Hepatic stellate cell (primary cell): ENCODE measurements at regions not wholly inside any gene's neighbourhood (a gene's known extent, or its start where the extent isn't known, plus 50 kb on each side); places are given as distances from the start of the nearest gene placed in this dataset.

Experiments used
- DNase-seq: peaks from one replicate; pipeline ENCODE4 v3.0.0; 2011; ENCODE audit warnings: low spot score

DNA sequence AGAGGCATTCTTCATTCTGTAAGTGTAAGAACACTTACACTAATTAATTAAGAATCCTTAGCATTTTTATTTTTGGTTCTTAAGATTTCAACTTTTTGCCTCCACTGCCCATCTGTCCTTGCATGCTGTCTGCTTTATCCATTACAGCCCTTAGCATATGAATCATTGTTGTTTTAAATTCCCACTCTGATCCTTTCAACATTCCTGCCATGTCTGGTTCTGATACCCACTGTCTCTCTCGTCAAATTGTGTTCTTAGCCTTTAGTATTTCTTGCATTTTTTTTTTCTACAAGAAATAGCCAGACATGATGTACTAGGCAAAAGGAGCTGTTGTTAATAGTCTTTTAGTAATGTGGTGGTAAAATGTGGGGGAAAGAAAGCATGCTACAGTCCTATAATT is 1360.0 kb downstream of the TECRL start:
- DNase-seq: no peak

DNA sequence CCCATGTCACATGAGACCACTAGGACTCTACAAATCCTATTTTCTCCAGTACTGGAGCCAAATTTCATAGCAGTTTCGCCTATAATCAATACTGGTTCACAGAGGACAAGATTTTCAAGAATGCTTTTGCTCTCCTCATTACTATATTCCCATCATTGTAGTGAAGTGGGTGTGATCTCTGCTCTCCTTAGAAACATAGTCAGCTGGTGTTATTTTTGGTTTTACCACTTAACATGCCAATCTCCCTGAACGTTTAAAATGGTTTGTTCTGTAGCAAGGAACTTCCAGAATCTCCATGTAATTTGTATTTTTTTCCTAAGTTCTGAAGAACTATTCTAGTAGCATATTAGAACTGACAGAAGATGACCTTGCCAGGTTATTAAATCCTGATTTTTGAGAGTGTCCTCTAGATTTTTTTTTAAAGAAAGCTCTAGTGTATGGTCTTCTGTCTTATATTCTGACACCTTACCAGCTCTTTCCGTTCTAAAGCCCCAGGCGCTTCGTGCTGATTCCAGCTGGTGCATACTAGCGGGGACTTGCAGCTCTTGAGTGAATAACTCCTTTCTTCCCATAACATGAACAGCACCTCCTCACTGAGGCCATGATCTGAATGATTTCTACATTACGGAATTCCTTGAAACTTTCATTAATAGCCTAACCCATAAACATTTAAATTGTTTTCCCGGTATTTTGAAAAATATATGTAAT is 1372.9 kb downstream of the TECRL start:
- DNase-seq: no peak

DNA sequence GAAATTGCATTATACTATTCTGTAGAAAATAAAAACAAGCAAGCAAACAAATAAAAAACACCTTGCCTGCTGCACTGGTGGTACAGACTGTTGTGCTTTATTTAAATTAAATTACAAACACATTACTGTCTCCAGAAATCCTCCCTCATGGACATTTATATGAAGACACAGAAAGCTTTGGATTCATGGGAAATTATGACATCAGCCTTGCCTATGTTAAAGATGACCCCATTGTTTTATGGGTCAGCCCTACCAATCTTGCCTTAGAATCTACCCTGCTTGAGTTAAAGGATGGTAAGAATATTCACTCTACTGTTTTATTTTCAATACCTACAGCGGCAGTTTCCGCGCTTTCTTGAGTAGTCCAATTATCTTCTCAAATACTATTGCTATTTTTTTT is 1379.9 kb downstream of the TECRL start:
- no peak for DNase-seq

DNA sequence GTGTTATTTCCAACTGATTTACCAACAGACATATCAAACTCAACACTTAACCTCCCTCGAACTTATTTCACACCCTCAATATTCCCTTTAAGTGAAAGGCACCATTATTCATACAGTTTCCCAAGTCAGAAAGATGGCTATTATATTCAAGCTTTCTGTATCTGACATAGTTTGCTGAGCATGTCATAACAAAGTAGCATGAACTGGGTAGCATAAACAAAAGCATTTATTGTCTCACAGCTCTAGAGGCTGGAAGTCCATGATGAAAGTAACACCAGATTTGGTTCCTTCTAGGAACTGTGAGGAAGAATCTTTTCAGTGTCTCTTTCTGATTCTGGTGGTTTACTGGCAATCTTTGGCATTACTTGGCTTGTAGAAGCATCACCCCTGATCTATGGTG is 1388.6 kb downstream of the TECRL start:
- DNase-seq: no peak

DNA sequence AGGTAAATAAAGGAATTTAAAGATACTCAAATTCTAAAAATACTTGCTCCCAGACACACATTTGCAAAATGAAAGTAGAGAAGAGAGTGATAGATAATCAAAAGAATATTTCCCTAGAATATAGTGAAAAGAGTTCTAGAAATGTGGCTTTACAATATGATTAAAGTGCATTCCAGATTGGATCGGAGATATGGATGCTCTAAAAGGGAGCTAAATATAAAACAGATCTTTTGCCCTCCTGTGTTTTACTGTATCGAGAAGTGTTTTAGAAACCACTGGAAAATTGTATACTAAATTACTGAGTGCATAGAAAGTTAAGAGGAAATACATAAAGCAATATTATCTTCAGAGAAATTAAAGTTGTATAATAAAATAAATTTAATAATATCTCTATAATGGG is 1392.0 kb downstream of the TECRL start:
- DNase-seq: no peak

DNA sequence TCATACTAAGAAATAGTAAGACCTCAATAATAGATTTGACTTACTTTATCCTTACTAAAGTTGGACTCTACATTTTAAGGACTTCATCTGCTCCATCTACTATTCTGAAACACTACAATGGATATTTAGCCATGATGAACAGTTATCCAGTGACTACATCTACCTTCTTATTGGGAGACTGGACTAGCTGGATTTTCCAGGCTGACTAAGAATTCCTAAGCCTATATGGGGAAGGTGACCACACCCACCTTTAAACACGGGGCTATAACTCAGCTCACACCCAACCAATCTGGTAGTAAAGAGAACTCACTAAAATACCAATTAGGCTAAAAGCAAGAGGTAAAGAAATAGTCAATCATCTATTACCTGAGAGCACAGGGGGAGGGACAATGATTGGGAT is 1438.4 kb downstream of the TECRL start:
- DNase-seq: no peak

DNA sequence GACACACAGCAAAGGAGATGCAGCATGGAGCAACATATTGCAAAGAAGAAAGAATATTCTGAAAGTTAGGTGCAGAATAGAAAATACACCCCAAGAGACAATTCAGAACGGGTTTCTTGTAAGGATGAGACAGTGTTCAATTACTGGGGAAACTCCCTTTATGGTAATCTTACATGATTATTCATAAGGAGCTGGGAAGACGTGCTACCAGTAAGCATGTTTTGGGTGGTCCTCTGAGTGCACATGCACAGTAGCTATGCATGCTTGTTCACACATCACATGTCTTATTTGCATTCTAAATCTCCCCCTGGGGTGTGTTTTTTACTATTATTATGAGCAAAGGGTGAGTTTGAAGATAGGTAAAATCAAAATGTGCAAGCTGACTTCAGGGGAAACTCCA is 1448.8 kb downstream of the TECRL start:
- DNase-seq: no peak

DNA sequence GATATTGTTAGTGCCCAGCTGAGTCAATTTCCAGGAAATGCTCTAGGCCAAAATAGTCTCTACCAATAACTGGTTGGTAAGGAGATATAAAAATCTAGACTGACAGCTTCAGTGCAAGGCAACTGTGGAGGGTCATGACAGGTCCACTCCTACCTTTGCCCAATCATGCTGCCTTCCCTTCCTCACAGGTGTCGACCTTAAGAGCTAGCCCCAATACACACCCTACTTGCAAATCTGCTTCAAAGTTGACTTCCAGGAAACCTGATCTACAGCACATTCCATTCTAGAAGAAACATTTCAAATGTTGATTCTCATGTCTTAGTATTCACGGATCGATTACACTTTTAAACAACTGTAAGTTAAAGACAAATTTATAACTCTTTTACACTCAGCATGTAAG is 1455.5 kb downstream of the TECRL start:
- no peak for DNase-seq

DNA sequence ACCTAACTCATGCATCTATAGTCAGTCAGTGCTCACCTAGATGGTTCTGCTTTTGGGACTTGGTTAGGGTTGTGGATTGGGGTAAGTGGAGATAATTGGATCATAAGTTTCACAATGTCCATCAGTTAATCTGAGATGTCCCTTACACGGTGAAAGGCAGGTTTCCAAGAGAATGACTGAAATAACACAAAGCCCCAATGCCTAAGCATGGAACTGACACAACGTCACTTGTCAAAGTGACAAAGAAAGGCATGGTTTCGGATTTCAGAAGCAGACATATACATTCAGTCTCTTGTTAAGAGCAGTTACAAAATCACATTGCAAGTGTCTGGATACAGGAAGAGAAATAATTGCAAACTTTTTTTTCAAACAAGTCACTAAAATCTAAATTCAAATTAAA is 1456.9 kb downstream of the TECRL start:
- no peak for DNase-seq

DNA sequence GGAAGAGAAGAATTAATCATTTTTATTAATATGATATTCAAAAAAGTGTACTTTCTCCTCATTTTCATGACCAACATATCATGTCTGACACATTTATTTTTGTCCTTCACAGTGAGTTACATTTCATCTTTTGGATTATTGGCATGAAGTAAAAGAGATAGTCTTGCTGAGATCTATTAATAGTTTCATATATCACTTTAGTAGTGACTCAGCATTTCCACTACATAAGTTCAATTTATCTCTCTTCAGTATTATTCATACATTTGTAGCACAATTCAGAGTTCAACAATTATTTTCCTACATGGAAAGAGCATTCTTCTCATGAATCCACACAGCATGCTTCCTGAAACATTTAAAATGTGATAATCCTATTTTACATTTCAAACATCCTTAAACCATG is 1461.1 kb downstream of the TECRL start:
- no peak for DNase-seq

DNA sequence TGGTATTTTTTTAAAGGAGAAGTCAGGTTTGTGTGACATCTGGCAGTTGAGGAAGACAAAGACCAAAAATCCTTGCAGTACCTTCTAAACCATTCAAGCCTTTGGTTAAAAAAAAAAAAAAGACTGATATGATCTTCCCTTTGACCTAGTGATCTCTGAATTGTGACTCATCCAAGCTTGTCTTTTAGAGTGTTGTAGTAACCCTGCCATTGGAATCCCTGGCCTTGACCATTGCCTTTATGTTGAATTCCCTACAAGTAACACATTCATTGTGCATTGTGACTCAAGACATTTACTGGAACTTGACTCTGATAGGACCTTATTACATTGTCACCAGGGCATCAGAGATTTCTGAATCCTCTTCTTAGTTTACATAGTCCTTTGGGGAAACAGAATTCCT is 1469.0 kb downstream of the TECRL start:
- no peak for DNase-seq

DNA sequence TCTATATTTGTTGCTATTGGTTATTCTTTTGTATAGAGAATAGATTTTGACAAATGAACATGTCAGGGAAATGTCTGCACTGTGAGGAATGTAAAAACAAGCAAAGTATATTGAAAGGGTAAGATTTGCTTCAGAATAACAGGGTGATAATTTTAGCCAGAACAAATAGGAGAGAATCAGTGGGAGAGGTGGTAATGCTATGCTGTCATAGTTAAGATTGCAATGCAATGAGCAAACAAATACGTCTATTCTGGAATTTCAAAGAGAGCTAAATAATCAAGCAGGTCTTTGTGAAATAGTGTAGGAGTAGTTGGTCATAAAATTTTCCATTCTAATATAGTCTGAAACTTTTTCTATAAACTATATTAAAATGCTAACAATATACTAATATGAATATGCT is 1478.4 kb downstream of the TECRL start:
- DNase-seq: no peak

DNA sequence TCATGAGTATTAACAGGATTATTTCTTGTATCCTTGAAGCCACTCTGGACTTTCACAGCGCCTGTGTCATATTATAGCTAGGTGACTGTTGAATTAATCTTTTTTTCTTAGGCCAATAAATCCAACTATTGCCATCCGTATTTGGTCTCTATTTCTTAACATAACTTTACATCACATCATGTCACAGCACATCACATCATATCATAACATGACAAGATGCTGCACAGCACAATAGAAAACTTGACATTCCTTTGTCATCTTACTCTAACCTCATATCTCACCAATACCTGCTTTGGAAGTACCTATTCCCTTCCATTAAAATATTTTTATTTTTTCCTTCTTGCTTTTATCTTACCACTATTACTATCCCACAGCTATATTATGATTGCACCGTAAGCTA is 1480.8 kb downstream of the TECRL start:
- DNase-seq: no peak

DNA sequence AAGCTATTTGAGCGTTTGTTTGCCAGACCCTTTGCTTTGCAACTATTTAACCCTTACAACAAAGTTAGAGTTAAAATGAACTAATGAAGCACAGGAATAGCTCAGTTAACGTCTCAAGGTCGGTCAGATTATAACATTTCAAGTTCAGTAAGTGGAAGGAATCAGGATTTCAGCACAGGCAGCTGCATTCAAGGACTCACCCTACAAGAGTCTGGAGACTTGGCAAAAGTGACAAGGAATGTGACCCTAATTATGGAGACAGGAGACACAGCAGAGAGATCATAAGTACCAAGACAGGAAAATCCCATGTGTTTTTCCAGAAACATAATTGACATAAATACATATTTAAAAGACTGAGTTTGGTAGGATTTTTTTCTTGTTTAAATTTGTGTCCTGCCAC is 1481.7 kb downstream of the TECRL start:
- no peak for DNase-seq

DNA sequence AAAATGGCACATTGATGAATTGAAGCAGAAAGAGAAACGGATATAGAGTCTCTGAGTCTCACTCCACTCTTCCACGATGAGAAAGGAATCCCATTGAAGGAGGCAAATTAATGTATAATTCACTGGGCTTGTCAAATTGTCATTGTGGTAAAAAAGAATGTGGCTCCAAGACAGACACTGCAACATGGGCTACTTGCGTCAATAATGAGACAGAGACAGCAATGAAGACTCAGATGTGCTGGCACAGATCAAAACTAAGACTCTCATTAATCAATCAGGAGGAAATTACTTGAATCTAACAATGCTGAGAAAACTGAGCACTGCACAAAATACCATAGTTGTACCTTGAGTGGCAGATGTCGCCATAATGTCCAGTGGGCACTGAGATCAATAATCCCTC is 1485.5 kb downstream of the TECRL start:
- DNase-seq: no peak

DNA sequence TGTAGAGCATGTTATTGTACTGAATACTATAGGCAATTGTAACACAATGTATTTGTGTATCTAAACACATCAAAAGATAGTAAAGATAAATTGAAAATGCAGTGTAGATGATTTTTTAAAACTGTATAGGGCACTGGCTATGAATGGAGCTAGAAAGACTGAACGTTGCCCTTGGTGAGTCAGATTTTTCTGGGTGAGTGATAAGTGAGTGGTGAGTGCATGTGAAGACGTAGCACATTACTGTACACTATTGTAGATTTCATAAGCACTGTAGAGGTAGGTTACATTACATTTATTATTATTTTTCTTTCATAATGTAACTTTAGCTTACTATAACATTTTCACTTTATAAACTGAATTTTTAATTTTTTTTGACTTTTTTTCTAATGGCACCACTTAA is 1491.6 kb downstream of the TECRL start:
- DNase-seq: no peak

DNA sequence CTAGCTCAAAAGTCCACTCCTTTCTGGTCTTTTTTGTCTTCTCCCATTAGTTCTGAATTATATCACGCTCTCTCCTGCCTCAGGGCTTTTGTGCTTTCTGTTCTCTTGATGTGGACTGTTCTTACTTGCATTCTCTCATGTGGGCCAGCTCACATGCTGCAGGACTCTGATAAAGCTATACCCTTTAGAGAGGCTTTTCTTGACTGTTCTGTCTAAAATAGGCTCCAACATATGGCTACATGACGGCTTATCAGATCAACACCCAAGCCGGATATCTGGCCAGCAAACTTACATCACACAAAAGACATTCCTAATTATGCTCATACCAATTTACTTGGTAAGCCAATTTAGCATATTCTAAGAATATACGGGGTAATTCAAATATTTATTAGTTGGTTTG is 1494.5 kb downstream of the TECRL start:
- DNase-seq: no peak

DNA sequence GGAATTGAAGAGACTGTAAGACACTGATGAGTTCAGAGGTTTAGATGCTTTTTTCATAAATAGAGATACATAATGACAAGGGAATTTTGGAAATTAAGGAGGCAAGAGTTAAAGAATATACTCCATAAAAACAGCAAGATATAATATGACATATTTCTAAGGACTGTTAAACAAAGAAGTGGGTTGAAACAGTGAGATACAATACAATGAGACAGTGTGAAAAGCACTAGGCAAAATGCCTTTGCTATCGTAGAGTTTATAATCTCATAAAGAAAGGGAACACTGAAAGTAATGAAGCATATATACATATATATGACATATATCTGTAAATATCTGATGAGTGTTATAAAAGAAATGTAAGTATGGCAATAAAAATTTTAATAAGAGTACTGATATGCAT is 1496.2 kb downstream of the TECRL start:
- DNase-seq: no peak

DNA sequence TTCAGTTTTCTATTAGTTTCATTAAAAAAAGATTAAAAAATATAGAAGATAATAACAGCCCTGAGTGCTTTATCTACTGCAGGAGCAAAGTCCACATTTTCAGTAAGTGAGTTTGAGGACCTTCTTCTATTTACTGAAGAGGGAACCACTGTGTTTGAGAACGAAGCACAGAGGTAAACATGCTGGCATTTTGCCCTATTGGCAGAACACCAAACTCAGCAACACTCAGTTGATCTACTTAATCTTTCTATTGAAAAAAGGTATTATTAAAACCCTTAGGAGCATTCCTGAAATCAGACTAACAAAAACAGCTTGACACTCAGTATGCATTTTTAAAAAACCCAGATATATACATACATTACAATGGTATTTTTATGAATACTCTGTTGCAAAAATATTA is 1496.7 kb downstream of the TECRL start:
- no peak for DNase-seq

DNA sequence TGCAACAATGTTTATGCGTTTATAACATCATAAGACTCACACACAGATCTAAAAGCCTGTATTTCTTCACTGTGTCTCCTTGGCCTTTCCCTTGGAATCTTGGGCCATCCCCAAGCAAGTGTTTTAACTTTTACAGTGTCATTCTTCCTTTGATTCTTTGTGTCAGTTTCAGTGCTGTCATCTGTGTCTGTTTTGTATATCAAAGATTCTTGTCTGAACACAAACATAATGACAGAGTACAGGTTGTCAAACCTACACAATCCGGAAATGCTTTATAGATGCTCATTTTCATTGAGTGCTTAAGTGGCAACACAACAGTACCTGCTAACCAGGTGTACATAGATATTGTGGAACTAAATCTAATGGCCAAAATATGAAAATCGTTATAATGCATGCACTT is 1500.0 kb downstream of the TECRL start:
- no peak for DNase-seq

DNA sequence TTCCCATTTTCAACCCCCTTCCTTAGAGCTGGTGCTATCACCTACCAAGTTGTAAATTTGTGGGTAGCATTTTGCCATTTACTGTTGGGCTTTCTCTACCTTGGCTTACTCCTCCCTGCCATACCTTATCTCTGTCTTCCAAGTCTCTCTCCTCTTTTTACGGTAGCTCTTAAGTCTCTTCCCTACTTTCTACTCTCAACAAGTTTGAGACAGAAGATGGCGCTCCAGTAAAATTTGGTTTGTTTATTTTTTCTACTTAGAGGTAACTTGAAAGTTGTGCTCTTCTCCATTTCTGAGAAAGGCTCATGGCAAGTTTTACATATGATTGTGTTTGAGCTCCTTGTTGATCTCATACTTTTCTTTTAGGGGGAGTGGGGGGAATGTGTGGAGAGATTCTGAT is 1508.1 kb downstream of the TECRL start:
- DNase-seq: no peak

DNA sequence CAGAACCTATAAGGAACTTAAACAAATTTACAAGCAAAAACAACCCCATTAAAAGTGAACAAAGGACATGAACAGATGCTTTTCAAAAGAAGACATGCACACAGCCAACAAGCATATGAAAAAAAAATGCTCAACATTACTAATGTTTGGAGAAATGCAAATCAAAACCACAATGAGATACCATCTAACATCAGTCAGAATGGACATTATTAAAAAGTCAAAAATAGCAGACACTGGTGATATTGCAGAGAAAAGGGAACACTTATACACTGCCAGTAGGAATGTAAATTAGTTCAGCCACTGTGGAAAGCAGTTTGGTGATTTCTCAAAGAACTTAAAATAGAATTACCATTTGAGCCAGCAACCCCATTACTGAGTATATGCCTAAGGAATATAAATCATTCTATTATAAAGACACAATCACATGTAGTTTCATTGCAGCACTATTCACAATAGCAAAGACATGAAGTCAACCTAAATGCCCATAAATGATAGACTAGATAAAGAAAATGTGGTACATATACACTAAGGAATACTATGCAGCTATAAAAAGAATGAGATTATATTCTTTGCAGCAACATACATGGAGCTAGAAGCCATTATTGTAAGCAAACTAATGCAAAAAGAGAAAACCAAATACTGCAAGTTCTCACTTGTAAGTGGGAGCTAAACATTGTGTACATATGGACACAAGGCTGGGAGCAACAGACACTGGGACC is 1509.4 kb downstream of the TECRL start:
- DNase-seq: no peak

DNA sequence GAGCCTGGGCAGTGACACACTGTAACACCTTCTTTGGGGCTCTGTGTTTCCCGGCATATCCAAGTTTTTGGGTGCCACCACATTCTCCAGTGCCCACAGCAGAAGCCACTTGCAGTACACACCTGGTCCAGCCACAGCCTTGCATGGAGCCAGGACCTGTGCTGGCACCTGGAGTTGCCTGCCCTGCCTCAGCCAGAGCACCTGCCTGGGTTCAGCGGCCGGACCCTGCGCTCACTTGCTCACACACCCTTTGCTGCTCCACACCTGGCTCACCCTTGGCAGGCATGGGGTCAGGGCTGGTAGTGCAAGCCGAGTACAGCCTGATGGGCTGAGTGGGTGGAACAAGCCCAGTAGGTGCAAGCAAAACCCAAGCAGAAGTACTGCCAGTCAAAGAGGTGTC is 1511.1 kb downstream of the TECRL start:
- no peak for DNase-seq

DNA sequence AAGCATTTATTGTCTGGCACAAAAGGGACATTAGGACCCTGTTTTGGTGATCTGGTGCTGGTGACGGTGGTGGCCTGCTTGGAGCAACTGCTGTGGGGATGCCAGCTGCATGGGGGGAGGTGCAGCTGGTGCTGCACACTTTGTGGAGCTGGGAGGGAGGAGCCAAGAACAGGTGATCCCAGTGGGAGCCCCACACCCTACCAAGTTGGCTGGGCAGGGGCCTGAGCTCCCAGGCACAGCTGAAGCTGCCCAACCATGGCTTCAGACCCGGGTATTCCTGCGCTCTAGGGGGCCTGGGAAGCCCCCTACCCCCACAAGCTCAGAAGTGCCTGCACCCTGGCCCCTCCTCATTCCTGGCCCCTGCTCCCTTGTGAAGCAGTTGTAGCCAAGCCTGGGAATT is 1512.5 kb downstream of the TECRL start:
- DNase-seq: no peak
